H1 (cell line): ENCODE measurements at regions not wholly inside any gene's neighbourhood (a gene's known extent, or its start where the extent isn't known, plus 50 kb on each side); places are given as distances from the start of the nearest gene placed in this dataset.

Source experiments
- CTCF ChIA-PET: fragments of 300-600 bp; sonication (Branson Sonifier 250); formaldehyde crosslinking; loops from one replicate; lab custom pipeline; 2021; ENCODE audit not compliant: partially characterized antibody; lab: Charles Lee
- POLR2A ChIA-PET: fragments of 300-600 bp; sonication (Branson Sonifier 250); formaldehyde crosslinking; loops from one replicate; lab custom pipeline; 2021; ENCODE audit warnings: inconsistent platforms; ENCODE audit not compliant: partially characterized antibody; lab: Charles Lee
- DNase-seq, 2 experiments: peaks; one replicate each; pipeline versions ENCODE4 v3.0.0 to v3.0.0-alpha.2; 2010 to 2022; ENCODE audit warnings: low spot score in 2 of 2, low read depth in 1 of 2, mixed read lengths in 1 of 2
- FAIRE-seq: peaks from 2 replicates; lab custom pipeline; 2011; peaks lifted over from hg19 to GRCh38; lab: Jason Lieb, UNC
- H2AFZ ChIP-seq: 2 replicates; pipeline ENCODE4 v1.8.1; 2012; ENCODE audit warnings: low read length, inconsistent platforms
- H2AK5ac ChIP-seq: 2 replicates; pipeline ENCODE4 v1.6.1; 2013; ENCODE audit warnings: low read depth, low read length
- H2BK120ac ChIP-seq: replicated peaks from 2 replicates; pipeline ENCODE3; 2013; ENCODE audit warnings: low read depth, low read length, inconsistent platforms
- H2BK12ac ChIP-seq: 2 replicates; pipeline ENCODE4 v1.6.1; 2013; ENCODE audit warnings: low read depth, low read length
- H2BK15ac ChIP-seq: 2 replicates; pipeline ENCODE4 v1.6.1; 2013; ENCODE audit warnings: low read length
- H2BK20ac ChIP-seq: 2 replicates; pipeline ENCODE4 v1.6.1; 2013; ENCODE audit warnings: low read length
- H2BK5ac ChIP-seq: 2 replicates; pipeline ENCODE4 v1.6.1; 2013; ENCODE audit warnings: low read depth, low read length
- H3K14ac ChIP-seq: 2 replicates; pipeline ENCODE4 v1.6.1; 2013; ENCODE audit warnings: inconsistent platforms; ENCODE audit not compliant: insufficient read length
- H3K18ac ChIP-seq: 2 replicates; pipeline ENCODE4 v1.6.1; 2013; ENCODE audit warnings: low read length; ENCODE audit errors: extremely low read depth
- H3K23ac ChIP-seq: 2 replicates; pipeline ENCODE4 v1.6.1; 2013; ENCODE audit warnings: inconsistent platforms; ENCODE audit not compliant: insufficient read length
- H3K23me2 ChIP-seq: 2 replicates; pipeline ENCODE4 v1.6.1; 2013; ENCODE audit warnings: low read depth, low read length
- H3K27ac ChIP-seq: 2 replicates; pipeline ENCODE4 v1.6.1; 2011; ENCODE audit warnings: low read depth, low read length, inconsistent platforms
- H3K27me3 ChIP-seq, 4 experiments: replicated peaks in 1 of 4; 1 replicate in 1 of 4; 2 replicates in 3 of 4; pipeline versions ENCODE4 v1.6.1 to v1.8.1; 2011 to 2013; ENCODE audit warnings: low read length in 3 of 4, mild to moderate bottlenecking in 3 of 4, inconsistent platforms in 2 of 4, mixed read lengths in 2 of 4, moderate library complexity in 1 of 4; ENCODE audit not compliant: control insufficient read depth in 3 of 4, insufficient read depth in 3 of 4; ENCODE audit errors: extremely low read depth in 1 of 4
- H3K36me3 ChIP-seq, 4 experiments: 2 replicates each; pipeline versions ENCODE4 v1.6.1 to v1.8.1; 2011 to 2013; ENCODE audit warnings: mild to moderate bottlenecking in 4 of 4, low read length in 3 of 4, moderate library complexity in 2 of 4, control low read depth in 1 of 4, inconsistent platforms in 1 of 4; ENCODE audit not compliant: insufficient read depth in 4 of 4, control insufficient read depth in 2 of 4
- H3K4ac ChIP-seq: replicated peaks from 2 replicates; pipeline ENCODE3; 2013; ENCODE audit warnings: low read length, low read depth, mixed read lengths, inconsistent platforms; ENCODE audit not compliant: insufficient read length
- H3K4me1 ChIP-seq, 4 experiments: replicated peaks in 1 of 4; 1 replicate in 1 of 4; 2 replicates in 3 of 4; pipeline versions ENCODE4 v1.6.1 to v1.8.1; 2011 to 2013; ENCODE audit warnings: low read length in 3 of 4, inconsistent platforms in 2 of 4, mixed read lengths in 1 of 4; ENCODE audit not compliant: insufficient read depth in 4 of 4, control insufficient read depth in 3 of 4
- H3K4me2 ChIP-seq, 2 experiments: 2 replicates each; pipeline versions ENCODE4 v1.6.1 to v1.8.1; 2011 to 2013; ENCODE audit warnings: low read depth in 2 of 2, low read length in 2 of 2, control low read depth in 1 of 2, inconsistent platforms in 1 of 2, mild to moderate bottlenecking in 1 of 2; ENCODE audit not compliant: insufficient read depth in 1 of 2
- H3K4me3 ChIP-seq, 4 experiments: fragments of 200-600, 300-600 bp in 1 of 4; sonication (generic), shearing (Covaris generic), sonication (Bioruptor Twin) in 1 of 4; 2 replicates each; pipeline versions ENCODE4 v1.5.1 to v1.8.1; 2011 to 2016; ENCODE audit warnings: low read length in 4 of 4, low read depth in 3 of 4, control low read depth in 2 of 4, inconsistent platforms in 2 of 4, mild to moderate bottlenecking in 2 of 4, mixed read lengths in 1 of 4, moderate library complexity in 1 of 4; ENCODE audit not compliant: insufficient read depth in 2 of 4; ENCODE audit errors: extremely low read depth in 1 of 4
- H3K56ac ChIP-seq: replicated peaks from 2 replicates; pipeline ENCODE3; 2013; ENCODE audit warnings: low read depth, mild to moderate bottlenecking, mixed read lengths, low read length, inconsistent platforms; ENCODE audit not compliant: insufficient read length
- H3K79me1 ChIP-seq: 2 replicates; pipeline ENCODE4 v1.6.1; 2013; ENCODE audit warnings: low read depth, low read length, control low read depth
- H3K79me2 ChIP-seq, 2 experiments: 2 replicates each; pipeline versions ENCODE4 v1.6.1 to v1.8.1; 2012 to 2013; ENCODE audit warnings: low read length in 2 of 2, mild to moderate bottlenecking in 2 of 2, inconsistent platforms in 1 of 2; ENCODE audit not compliant: insufficient read depth in 2 of 2, control insufficient read depth in 1 of 2
- H3K9ac ChIP-seq, 4 experiments: replicated peaks in 1 of 4; 1 replicate in 1 of 4; 2 replicates in 3 of 4; pipeline versions ENCODE4 v1.6.1 to v1.8.1; 2011 to 2013; ENCODE audit warnings: low read depth in 3 of 4, low read length in 3 of 4, control low read depth in 2 of 4, mild to moderate bottlenecking in 2 of 4, moderate library complexity in 2 of 4, inconsistent platforms in 1 of 4; ENCODE audit errors: extremely low read depth in 1 of 4
- H3K9me3 ChIP-seq, 2 experiments: 2 replicates each; pipeline versions ENCODE4 v1.6.1 to v1.8.1; 2012 to 2013; ENCODE audit warnings: mild to moderate bottlenecking in 2 of 2, moderate library complexity in 2 of 2, control low read depth in 1 of 2, inconsistent platforms in 1 of 2, low read depth in 1 of 2, low read length in 1 of 2, mixed read lengths in 1 of 2; ENCODE audit not compliant: insufficient read depth in 2 of 2
- H4K20me1 ChIP-seq, 2 experiments: replicated peaks in 1 of 2; 2 replicates each; pipeline versions ENCODE3 to v1.8.1; 2011 to 2013; ENCODE audit warnings: inconsistent platforms in 2 of 2, low read length in 2 of 2, mild to moderate bottlenecking in 1 of 2; ENCODE audit not compliant: insufficient read depth in 2 of 2, control insufficient read depth in 1 of 2
- H4K5ac ChIP-seq: 2 replicates; pipeline ENCODE4 v1.6.1; 2013; ENCODE audit warnings: low read length, low read depth, mixed read lengths, inconsistent platforms; ENCODE audit not compliant: insufficient read length
- H4K8ac ChIP-seq: 2 replicates; pipeline ENCODE4 v1.8.0; 2013; ENCODE audit warnings: mild to moderate bottlenecking, moderate library complexity, low read length, inconsistent platforms; ENCODE audit not compliant: insufficient read depth; ENCODE audit errors: extremely low read depth
- H4K91ac ChIP-seq: replicated peaks from 2 replicates; pipeline ENCODE3; 2013; ENCODE audit warnings: low read length, mixed read lengths, inconsistent platforms; ENCODE audit not compliant: insufficient read length
- EZH2 ChIP-seq: fragments of 200-600 bp; sonication (generic); IDR thresholded peaks from 2 replicates; pipeline ENCODE4 v1.7.1; 2012; ENCODE audit warnings: low read depth, mild to moderate bottlenecking, moderate library complexity, low read length, inconsistent platforms; ENCODE audit not compliant: severe bottlenecking
- WGBS, 2 experiments: shearing (Covaris generic) in 1 of 2; methylation state at CpG; one replicate each; pipeline versions ENCODE4 v1.1.6 to v1.1.7; 2013 to 2015; ENCODE audit warnings: low lambda C conversion rate in 2 of 2, mixed read lengths in 2 of 2, inconsistent platforms in 1 of 2, low coverage in 1 of 2, missing lambda C conversion rate in 1 of 2; ENCODE audit not compliant: insufficient replicate concordance in 2 of 2, insufficient coverage in 1 of 2, insufficient read length in 1 of 2; ENCODE audit errors: extremely low coverage in 1 of 2, missing lambda C conversion rate in 1 of 2; 5-methylcytosine and 5-hydroxymethylcytosine counted together

DNA sequence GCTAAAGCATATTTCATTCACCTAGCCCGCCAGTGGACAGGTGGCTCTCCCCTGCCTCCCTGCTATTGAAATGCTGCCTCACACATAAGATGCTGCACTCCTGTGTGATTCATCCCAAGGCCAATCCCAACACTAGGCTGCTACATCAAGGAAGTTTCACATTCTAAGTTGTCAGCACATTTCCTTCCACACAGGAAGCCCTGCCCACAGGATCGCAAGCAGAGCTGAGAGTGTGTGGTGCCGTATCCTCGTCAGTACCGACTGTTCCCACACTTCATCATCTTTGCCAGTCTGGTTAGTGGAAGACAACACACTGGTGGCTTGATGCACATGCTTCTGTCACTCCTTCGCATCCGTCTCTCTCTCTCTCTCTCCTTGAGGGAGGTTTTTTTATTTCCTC, 194.3 kb upstream of the PPP2R2D start:
- FAIRE-seq (no peak), DNase-seq (no peak)
- H3K14ac ChIP-seq, result no peak overlapping the region
- no peak overlapping the region for H2BK120ac ChIP-seq
- no peaks in the 10 kb centered on the region for H3K27me3 ChIP-seq
- H2BK12ac ChIP-seq, result no peak overlapping the region
- POLR2A ChIA-PET, result no interaction called here
- no peak overlapping the region for H2BK15ac ChIP-seq
- H3K4me3 ChIP-seq, result no peak overlapping the region
- no peak for TF ChIP-seq EZH2
- H3K79me2 ChIP-seq, result no peaks in the 10 kb centered on the region
- no peak overlapping the region for H3K9ac ChIP-seq
- WGBS, 2 experiments, result 94% methylated on average over 7 of the region's 7 CpGs; no CpG with 5 or more reads in 1 of the 2 experiments
- CTCF ChIA-PET, result no interaction called here
- no peaks in the 10 kb centered on the region for H4K20me1 ChIP-seq
- no peak overlapping the region for H3K23ac ChIP-seq
- H3K18ac ChIP-seq, result no peak overlapping the region
- no peaks in the 10 kb centered on the region for H3K36me3 ChIP-seq
- no peak overlapping the region for H4K8ac ChIP-seq
- peaks cover 6% of the 10 kb centered on the region; the same call in 1 of the 2 replicates for H3K23me2 ChIP-seq
- H2AFZ ChIP-seq, result no peak overlapping the region
- no peak overlapping the region for H2BK5ac ChIP-seq
- peaks cover 7 to 8% of the 10 kb centered on the region in 2 experiments; a peak in 3 of 4 replicates for H3K9me3 ChIP-seq
- H3K79me1 ChIP-seq, result no peaks in the 10 kb centered on the region
- no peak overlapping the region for H3K56ac ChIP-seq
- H3K4me2 ChIP-seq, result no peak overlapping the region
- no peak overlapping the region for H3K27ac ChIP-seq
- no peak overlapping the region for H3K4ac ChIP-seq
- no peak overlapping the region for H4K5ac ChIP-seq
- H2AK5ac ChIP-seq, result no peak overlapping the region
- no peak overlapping the region for H4K91ac ChIP-seq
- no peaks in the 10 kb centered on the region; a peak in 1 of 7 replicates for H3K4me1 ChIP-seq
- H2BK20ac ChIP-seq, result no peak overlapping the region
